HepG2 (cell line): ENCODE measurements at regions not wholly inside any gene's neighbourhood (a gene's known extent, or its start where the extent isn't known, plus 50 kb on each side); places are given as distances from the start of the nearest gene placed in this dataset.

ENCODE experiments used
- ATAC-seq: fragments of 200-7000 bp; cut with Tn5 transposase; 3 replicates; pipeline ENCODE4 v1.9.1; 2020; ENCODE audit warnings: mild to moderate bottlenecking, moderate library complexity
- BruUV-seq: library from RNA; stranded (reverse); fragments of 400-500 nt; replicated peaks from 2 replicates; lab custom pipeline; 2021; lab: Mats Ljungman, UMichigan
- CTCF ChIA-PET: fragments of 300-600 bp; formaldehyde crosslinking; extraction: SDS; loops from one replicate; lab custom pipeline; 2021; ENCODE audit warnings: low total read pairs, inconsistent platforms, low intra/inter-chr PET ratio; lab: Yijun Ruan, JAX
- POLR2A ChIA-PET: fragments of 350-600 bp; sonication (Branson Sonifier 250); formaldehyde crosslinking; loops from one replicate; lab custom pipeline; 2020; ENCODE audit warnings: antibody characterized with exemption, inconsistent platforms; lab: Yijun Ruan, JAX
- DNase-seq: peaks from one replicate; pipeline ENCODE4 v3.0.0-alpha.2; 2015; ENCODE audit warnings: low spot score
- FAIRE-seq: peaks from 3 replicates; lab custom pipeline; 2011; peaks lifted over from hg19 to GRCh38; lab: Jason Lieb, UNC
- H2AFZ ChIP-seq: one replicate; pipeline ENCODE4 v1.6.1; 2011; ENCODE audit warnings: low read length, inconsistent platforms
- H3K27ac ChIP-seq: fragments of 300-600 bp; 3 replicates; pipeline ENCODE4 v1.8.0; 2011; ENCODE audit warnings: mixed run types, mild to moderate bottlenecking, mixed read lengths, low read length, inconsistent platforms; ENCODE audit not compliant: insufficient read depth; ENCODE audit errors: extremely low read length
- H3K27me3 ChIP-seq, 2 experiments: fragments of 200-600 bp in 1 of 2; 2 replicates in 1 of 2; 3 replicates in 1 of 2; pipeline versions ENCODE4 v1.6.0 to v1.8.0; 2011; ENCODE audit warnings: low read length in 2 of 2, mild to moderate bottlenecking in 2 of 2, moderate library complexity in 2 of 2, inconsistent platforms in 1 of 2; ENCODE audit not compliant: insufficient read depth in 2 of 2, control insufficient read depth in 1 of 2
- H3K36me3 ChIP-seq, 2 experiments: fragments of 200-600 bp in 1 of 2; replicated peaks in 1 of 2; 2 replicates in 1 of 2; 3 replicates in 1 of 2; pipeline versions ENCODE4 v1.5.1 to v1.8.0; 2011; ENCODE audit warnings: low read length in 2 of 2, inconsistent platforms in 1 of 2; ENCODE audit not compliant: insufficient read depth in 2 of 2, control insufficient read depth in 1 of 2
- H3K4me1 ChIP-seq: 2 replicates; pipeline ENCODE4 v1.5.1; 2012; ENCODE audit warnings: low read length, inconsistent platforms; ENCODE audit not compliant: insufficient read depth
- H3K4me2 ChIP-seq: 2 replicates; pipeline ENCODE4 v1.6.0; 2011; ENCODE audit warnings: low read depth, low read length, inconsistent platforms
- H3K4me3 ChIP-seq, 3 experiments: fragments of 200-600 bp in 1 of 3; sonication (generic), shearing (Covaris generic) in 1 of 3; replicated peaks in 1 of 3; 2 replicates each; pipeline ENCODE4 v1.5.1; 2011 to 2016; ENCODE audit warnings: low read length in 3 of 3, inconsistent platforms in 2 of 3, low read depth in 2 of 3, mild to moderate bottlenecking in 2 of 3, control low read depth in 1 of 3, mixed read lengths in 1 of 3; ENCODE audit not compliant: insufficient read depth in 1 of 3
- H3K79me2 ChIP-seq: one replicate; pipeline ENCODE4 v1.6.1; 2011; ENCODE audit warnings: low read length, inconsistent platforms; ENCODE audit not compliant: insufficient read depth
- H3K9ac ChIP-seq: 2 replicates; pipeline ENCODE4 v1.6.0; 2011; ENCODE audit warnings: mild to moderate bottlenecking, low read depth, low read length, inconsistent platforms; ENCODE audit not compliant: insufficient read depth
- H3K9me3 ChIP-seq: 2 replicates; pipeline ENCODE4 v1.5.1; 2012; ENCODE audit warnings: mild to moderate bottlenecking, low read length
- H4K20me1 ChIP-seq: 2 replicates; pipeline ENCODE4 v1.6.0; 2011; ENCODE audit warnings: inconsistent platforms, mild to moderate bottlenecking, low read length, moderate library complexity; ENCODE audit not compliant: insufficient read depth
- CENPT ChIP-seq: sonication (generic); formaldehyde crosslinking; IDR thresholded peaks from 2 replicates; pipeline ENCODE4 v1.8.0; 2022; ENCODE audit warnings: low read depth, mild to moderate bottlenecking, moderate library complexity, missing genetic modification reagents
- GFI1 ChIP-seq: sonication (generic); formaldehyde crosslinking; IDR thresholded peaks from 2 replicates; pipeline ENCODE4 v1.5.0; 2020; ENCODE audit warnings: missing genetic modification reagents, mild to moderate bottlenecking, borderline replicate concordance
- GLI4 ChIP-seq: sonication (generic); formaldehyde crosslinking; IDR thresholded peaks from 2 replicates; pipeline ENCODE4 v1.5.1; 2020; ENCODE audit warnings: missing genetic modification reagents, mild to moderate bottlenecking, moderate library complexity, borderline replicate concordance
- HDAC2 ChIP-seq: sonication (generic); formaldehyde crosslinking; IDR thresholded peaks from 2 replicates; pipeline ENCODE4 v1.4.0; 2020; ENCODE audit warnings: missing genetic modification reagents
- POGZ ChIP-seq: sonication (generic); formaldehyde crosslinking; IDR thresholded peaks from 2 replicates; pipeline ENCODE4 v1.4.0; 2020; ENCODE audit warnings: mild to moderate bottlenecking, missing genetic modification reagents
- SNAPC2 ChIP-seq: sonication (generic); formaldehyde crosslinking; IDR thresholded peaks from 2 replicates; pipeline ENCODE4 v1.8.1; 2022; ENCODE audit warnings: mild to moderate bottlenecking, missing genetic modification reagents
- SRSF1 ChIP-seq: fragments of 200-400 bp; formaldehyde crosslinking; optimal IDR thresholded peaks from 2 replicates; pipeline ENCODE3; 2017; ENCODE audit warnings: mild to moderate bottlenecking, low read depth, low read length, moderate library complexity
- ZNF766 ChIP-seq: sonication (generic); formaldehyde crosslinking; IDR thresholded peaks from 2 replicates; pipeline ENCODE4 v1.5.0; 2020; ENCODE audit warnings: missing genetic modification reagents, borderline replicate concordance
- ZNF788 ChIP-seq: sonication (generic); formaldehyde crosslinking; IDR thresholded peaks from 2 replicates; pipeline ENCODE4 v1.5.0; 2020; ENCODE audit warnings: mild to moderate bottlenecking, missing genetic modification reagents, borderline replicate concordance
- WGBS: methylation state at CpG from one replicate; pipeline ENCODE4 v1.1.6; 2017; ENCODE audit warnings: low lambda C conversion rate; 5-methylcytosine and 5-hydroxymethylcytosine counted together
- in situ Hi-C: cut with HindIII; loops from 2 replicates; pipeline ENCODE4 v1.10.0; 2017; ENCODE audit warnings: low pct_unique_long_range_greater_than_20kb; ENCODE audit not compliant: extremely low pct_ligation_motif_present
- intact Hi-C: fragments of 100-400 bp; cut with micrococcal nuclease; formaldehyde crosslinking; loops from one replicate; pipeline ENCODE4 v1.10.0; 2022; ENCODE audit not compliant: unreplicated experiment
- TF ChIP-seq, protein P1 (sequence below), 2 experiments: fragments of 450-650 bp in 1 of 2; sonication (generic) in 1 of 2; formaldehyde crosslinking in 1 of 2; IDR thresholded peaks; 2 replicates each; pipeline versions ENCODE4 v1.6.1 to v1.8.0; 2016 to 2022; ENCODE audit warnings: antibody characterized with exemption in 1 of 2, mild to moderate bottlenecking in 1 of 2, missing genetic modification reagents in 1 of 2
- TF ChIP-seq, protein P2 (sequence below): sonication (generic); formaldehyde crosslinking; IDR thresholded peaks from 2 replicates; pipeline ENCODE4 v1.4.0; 2020; ENCODE audit warnings: missing genetic modification reagents, borderline replicate concordance
- TF ChIP-seq, protein P3 (sequence below): IDR thresholded peaks from 2 replicates; pipeline ENCODE4 v1.6.1; 2016; ENCODE audit warnings: missing compliant biosample characterization, missing genetic modification reagents, borderline replicate concordance
- TF ChIP-seq, protein P4 (sequence below): IDR thresholded peaks from 2 replicates; pipeline ENCODE4 v1.6.1; 2012; ENCODE audit warnings: inconsistent platforms

DNA sequence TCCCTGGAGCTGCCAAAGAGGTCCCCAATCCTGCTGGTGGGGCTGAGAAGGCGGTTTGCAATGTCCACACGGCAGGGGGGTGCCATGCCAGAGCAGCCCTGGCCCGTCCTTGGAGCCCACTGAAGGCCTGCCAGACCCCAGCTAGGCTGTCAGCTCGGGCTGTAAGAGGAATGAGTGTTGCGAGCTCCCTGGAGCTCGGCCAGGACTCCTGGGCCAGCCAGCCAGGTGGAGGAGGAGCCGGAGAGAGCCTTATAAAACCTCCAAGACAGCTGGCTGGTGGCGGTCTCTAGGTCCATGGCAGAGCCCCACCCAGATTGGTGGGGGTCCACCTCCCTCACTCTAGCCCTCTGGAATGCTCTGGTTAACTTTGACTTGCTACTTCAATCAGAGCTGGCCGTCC, 55.1 kb upstream of the CALN1 start:
- ChIA-PET POLR2A (no interaction called here), CTCF (no interaction called here)
- ATAC-seq (no peak), FAIRE-seq (no peak), DNase-seq (no peak)
- no peak overlapping the region for H2AFZ ChIP-seq
- no peak overlapping the region for H3K27ac ChIP-seq
- intact Hi-C loops (no loop called here), in situ Hi-C loops (no loop called here)
- H3K4me1 ChIP-seq = no peaks in the 10 kb centered on the region
- H3K27me3 ChIP-seq = no peaks in the 10 kb centered on the region
- no peaks in the 10 kb centered on the region for H4K20me1 ChIP-seq
- whole genome bisulfite sequencing = 31% methylated on average over 3 of the region's 9 CpGs
- no peak overlapping the region for H3K9ac ChIP-seq
- no peak overlapping the region for H3K4me3 ChIP-seq
- no peaks in the 10 kb centered on the region for H3K9me3 ChIP-seq
- no peak overlapping the region for H3K4me2 ChIP-seq
- no peaks in the 10 kb centered on the region for H3K36me3 ChIP-seq
- no peaks in the 10 kb centered on the region for H3K79me2 ChIP-seq
- no TSS peak for BruUV-seq
- TF ChIP-seq POGZ (CRISPR knock-in tag) = no peak
- no peak for TF ChIP-seq SNAPC2
- TF ChIP-seq, protein P1, sequence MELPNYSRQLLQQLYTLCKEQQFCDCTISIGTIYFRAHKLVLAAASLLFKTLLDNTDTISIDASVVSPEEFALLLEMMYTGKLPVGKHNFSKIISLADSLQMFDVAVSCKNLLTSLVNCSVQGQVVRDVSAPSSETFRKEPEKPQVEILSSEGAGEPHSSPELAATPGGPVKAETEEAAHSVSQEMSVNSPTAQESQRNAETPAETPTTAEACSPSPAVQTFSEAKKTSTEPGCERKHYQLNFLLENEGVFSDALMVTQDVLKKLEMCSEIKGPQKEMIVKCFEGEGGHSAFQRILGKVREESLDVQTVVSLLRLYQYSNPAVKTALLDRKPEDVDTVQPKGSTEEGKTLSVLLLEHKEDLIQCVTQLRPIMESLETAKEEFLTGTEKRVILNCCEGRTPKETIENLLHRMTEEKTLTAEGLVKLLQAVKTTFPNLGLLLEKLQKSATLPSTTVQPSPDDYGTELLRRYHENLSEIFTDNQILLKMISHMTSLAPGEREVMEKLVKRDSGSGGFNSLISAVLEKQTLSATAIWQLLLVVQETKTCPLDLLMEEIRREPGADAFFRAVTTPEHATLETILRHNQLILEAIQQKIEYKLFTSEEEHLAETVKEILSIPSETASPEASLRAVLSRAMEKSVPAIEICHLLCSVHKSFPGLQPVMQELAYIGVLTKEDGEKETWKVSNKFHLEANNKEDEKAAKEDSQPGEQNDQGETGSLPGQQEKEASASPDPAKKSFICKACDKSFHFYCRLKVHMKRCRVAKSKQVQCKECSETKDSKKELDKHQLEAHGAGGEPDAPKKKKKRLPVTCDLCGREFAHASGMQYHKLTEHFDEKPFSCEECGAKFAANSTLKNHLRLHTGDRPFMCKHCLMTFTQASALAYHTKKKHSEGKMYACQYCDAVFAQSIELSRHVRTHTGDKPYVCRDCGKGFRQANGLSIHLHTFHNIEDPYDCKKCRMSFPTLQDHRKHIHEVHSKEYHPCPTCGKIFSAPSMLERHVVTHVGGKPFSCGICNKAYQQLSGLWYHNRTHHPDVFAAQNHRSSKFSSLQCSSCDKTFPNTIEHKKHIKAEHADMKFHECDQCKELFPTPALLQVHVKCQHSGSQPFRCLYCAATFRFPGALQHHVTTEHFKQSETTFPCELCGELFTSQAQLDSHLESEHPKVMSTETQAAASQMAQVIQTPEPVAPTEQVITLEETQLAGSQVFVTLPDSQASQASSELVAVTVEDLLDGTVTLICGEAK (IDR thresholded peaks at IDR 0.05) = no peak
- TF ChIP-seq, protein P1 (CRISPR knock-in tag; IDR thresholded peaks at IDR 0.05) = no peak
- TF ChIP-seq ZNF766 (CRISPR knock-in tag) = no peak
- TF ChIP-seq GFI1 (CRISPR knock-in tag) = no peak
- TF ChIP-seq, protein P2, sequence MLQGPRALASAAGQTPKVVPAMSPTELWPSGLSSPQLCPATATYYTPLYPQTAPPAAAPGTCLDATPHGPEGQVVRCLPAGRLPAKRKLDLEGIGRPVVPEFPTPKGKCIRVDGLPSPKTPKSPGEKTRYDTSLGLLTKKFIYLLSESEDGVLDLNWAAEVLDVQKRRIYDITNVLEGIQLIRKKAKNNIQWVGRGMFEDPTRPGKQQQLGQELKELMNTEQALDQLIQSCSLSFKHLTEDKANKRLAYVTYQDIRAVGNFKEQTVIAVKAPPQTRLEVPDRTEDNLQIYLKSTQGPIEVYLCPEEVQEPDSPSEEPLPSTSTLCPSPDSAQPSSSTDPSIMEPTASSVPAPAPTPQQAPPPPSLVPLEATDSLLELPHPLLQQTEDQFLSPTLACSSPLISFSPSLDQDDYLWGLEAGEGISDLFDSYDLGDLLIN (CRISPR knock-in tag) = no peak
- TF ChIP-seq ZNF788 (CRISPR knock-in tag) = no peak
- TF ChIP-seq SRSF1 = no peak
- TF ChIP-seq, protein P3, sequence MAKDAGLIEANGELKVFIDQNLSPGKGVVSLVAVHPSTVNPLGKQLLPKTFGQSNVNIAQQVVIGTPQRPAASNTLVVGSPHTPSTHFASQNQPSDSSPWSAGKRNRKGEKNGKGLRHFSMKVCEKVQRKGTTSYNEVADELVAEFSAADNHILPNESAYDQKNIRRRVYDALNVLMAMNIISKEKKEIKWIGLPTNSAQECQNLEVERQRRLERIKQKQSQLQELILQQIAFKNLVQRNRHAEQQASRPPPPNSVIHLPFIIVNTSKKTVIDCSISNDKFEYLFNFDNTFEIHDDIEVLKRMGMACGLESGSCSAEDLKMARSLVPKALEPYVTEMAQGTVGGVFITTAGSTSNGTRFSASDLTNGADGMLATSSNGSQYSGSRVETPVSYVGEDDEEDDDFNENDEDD (CRISPR knock-in tag) = no peak
- TF ChIP-seq, protein P4, sequence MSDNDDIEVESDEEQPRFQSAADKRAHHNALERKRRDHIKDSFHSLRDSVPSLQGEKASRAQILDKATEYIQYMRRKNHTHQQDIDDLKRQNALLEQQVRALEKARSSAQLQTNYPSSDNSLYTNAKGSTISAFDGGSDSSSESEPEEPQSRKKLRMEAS = no peak
- no peak for TF ChIP-seq GLI4 (CRISPR knock-in tag)
- no peak for TF ChIP-seq CENPT
- no peak for TF ChIP-seq HDAC2 (CRISPR knock-in tag)
